Endothelial cell of umbilical vein (primary cell): ENCODE measurements at regions not wholly inside any gene's neighbourhood (a gene's known extent, or its start where the extent isn't known, plus 50 kb on each side); places are given as distances from the start of the nearest gene placed in this dataset.

Experiments
- BruUV-seq: library from RNA; stranded (reverse); fragments of 400-500 nt; replicated peaks from 2 replicates; lab custom pipeline; 2021; lab: Mats Ljungman, UMichigan
- CTCF ChIA-PET: fragments of 300-600, 350-600 bp; sonication (Branson Sonifier 250); formaldehyde crosslinking; loops from one replicate; lab custom pipeline; 2021; ENCODE audit warnings: antibody characterized with exemption, inconsistent platforms; lab: Charles Lee
- POLR2A ChIA-PET: fragments of 300-600, 350-600 bp; sonication (Branson Sonifier 250); formaldehyde crosslinking; loops from one replicate; lab custom pipeline; 2021; ENCODE audit warnings: antibody characterized with exemption, inconsistent platforms; lab: Charles Lee
- DNase-seq: peaks from one replicate; pipeline ENCODE4 v3.0.0-alpha.2; 2011; ENCODE audit warnings: low read depth, low spot score
- FAIRE-seq: peaks from 2 replicates; lab custom pipeline; 2011; peaks lifted over from hg19 to GRCh38; lab: Jason Lieb, UNC
- H2AFZ ChIP-seq: 2 replicates; pipeline ENCODE4 v1.6.0; 2012; ENCODE audit warnings: low read depth, low read length, control low read depth, inconsistent platforms
- H3K27ac ChIP-seq: 2 replicates; pipeline ENCODE4 v1.5.1; 2011; ENCODE audit warnings: low read depth, mild to moderate bottlenecking, control low read depth, low read length, moderate library complexity; ENCODE audit not compliant: insufficient read depth
- H3K27me3 ChIP-seq, 2 experiments: 2 replicates each; pipeline versions ENCODE4 v1.6.0 to v1.6.1; 2011; ENCODE audit warnings: low read length in 2 of 2, mixed read lengths in 1 of 2; ENCODE audit not compliant: control insufficient read depth in 2 of 2, insufficient read depth in 2 of 2
- H3K36me3 ChIP-seq, 2 experiments: 2 replicates in 1 of 2; 3 replicates in 1 of 2; pipeline ENCODE4 v1.5.1; 2011; ENCODE audit warnings: low read length in 2 of 2, mild to moderate bottlenecking in 1 of 2, moderate library complexity in 1 of 2; ENCODE audit not compliant: control insufficient read depth in 2 of 2, insufficient read depth in 2 of 2; ENCODE audit errors: extremely low read depth in 1 of 2
- H3K4me1 ChIP-seq: 3 replicates; pipeline ENCODE4 v1.5.1; 2011; ENCODE audit warnings: mild to moderate bottlenecking, low read length; ENCODE audit not compliant: control insufficient read depth, insufficient read depth; ENCODE audit errors: extremely low read depth
- H3K4me2 ChIP-seq: 2 replicates; pipeline ENCODE4 v1.6.1; 2011; ENCODE audit warnings: low read length, control low read depth, mixed read lengths; ENCODE audit not compliant: insufficient read depth
- H3K4me3 ChIP-seq, 3 experiments: fragments of 200-600 bp in 1 of 3; sonication (generic), shearing (Covaris generic) in 1 of 3; replicated peaks in 1 of 3; 2 replicates each; pipeline ENCODE4 v1.5.1; 2011 to 2016; ENCODE audit warnings: control low read depth in 3 of 3, low read length in 3 of 3, mild to moderate bottlenecking in 2 of 3, inconsistent platforms in 1 of 3, low read depth in 1 of 3, moderate library complexity in 1 of 3; ENCODE audit not compliant: insufficient read depth in 1 of 3
- H3K79me2 ChIP-seq: 2 replicates; pipeline ENCODE4 v1.6.0; 2012; ENCODE audit warnings: low read length, inconsistent platforms; ENCODE audit not compliant: control insufficient read depth, insufficient read depth
- H3K9ac ChIP-seq: replicated peaks from 2 replicates; pipeline ENCODE3; 2011; ENCODE audit warnings: low read length, control low read depth; ENCODE audit not compliant: insufficient read depth; ENCODE audit errors: extremely low read depth
- H3K9me1 ChIP-seq: replicated peaks from 3 replicates; pipeline ENCODE4 v1.6.0; 2011; ENCODE audit warnings: mild to moderate bottlenecking, low read length; ENCODE audit not compliant: control insufficient read depth, insufficient read depth; ENCODE audit errors: extremely low read depth
- H3K9me3 ChIP-seq: replicated peaks from 2 replicates; pipeline ENCODE4 v1.5.1; 2012; ENCODE audit warnings: low read length, inconsistent platforms; ENCODE audit not compliant: control insufficient read depth, insufficient read depth
- H4K20me1 ChIP-seq: replicated peaks from 2 replicates; pipeline ENCODE3; 2011; ENCODE audit warnings: mild to moderate bottlenecking, low read length; ENCODE audit not compliant: control insufficient read depth, insufficient read depth; ENCODE audit errors: extremely low read depth
- CTCF ChIP-seq, 2 donors: IDR thresholded peaks; 1 replicate in 1 of 2; 2 replicates in 1 of 2; pipeline ENCODE4 v1.5.1; 2011; ENCODE audit warnings: low read length in 2 of 2, mild to moderate bottlenecking in 2 of 2, moderate library complexity in 2 of 2, control low read depth in 1 of 2, inconsistent platforms in 1 of 2, low read depth in 1 of 2; ENCODE audit not compliant: insufficient read depth in 1 of 2; ENCODE audit errors: extremely low read depth in 1 of 2
- EZH2 ChIP-seq: IDR thresholded peaks from 2 replicates; pipeline ENCODE4 v1.6.1; 2012; ENCODE audit warnings: borderline replicate concordance, low read depth, mild to moderate bottlenecking, moderate library complexity, low read length, inconsistent platforms; ENCODE audit not compliant: severe bottlenecking
- FOS ChIP-seq: IDR thresholded peaks from 2 replicates; pipeline ENCODE4 v1.6.1; 2011; ENCODE audit warnings: mild to moderate bottlenecking, low read length, moderate library complexity, borderline replicate concordance; ENCODE audit not compliant: insufficient read depth
- GATA2 ChIP-seq: IDR thresholded peaks from 2 replicates; pipeline ENCODE4 v1.7.0; 2011; ENCODE audit warnings: low read depth, mild to moderate bottlenecking, moderate library complexity, mixed read lengths, low read length; ENCODE audit not compliant: insufficient read length, insufficient read depth
- JUN ChIP-seq: IDR thresholded peaks from 2 replicates; pipeline ENCODE4 v1.6.1; 2011; ENCODE audit warnings: borderline replicate concordance, low read depth; ENCODE audit not compliant: insufficient read length, insufficient read depth
- MAX ChIP-seq: IDR thresholded peaks from 2 replicates; pipeline ENCODE4 v1.6.1; 2011; ENCODE audit not compliant: insufficient read depth, insufficient read length
- MYC ChIP-seq: IDR thresholded peaks from one replicate; pipeline ENCODE4 v1.6.1; 2011; ENCODE audit warnings: mild to moderate bottlenecking, low read depth, low read length
- POLR2A ChIP-seq: IDR thresholded peaks from 2 replicates; pipeline ENCODE4 v1.6.1; 2012; ENCODE audit warnings: low read depth, mild to moderate bottlenecking, control low read depth, low read length
- POLR2AphosphoS5 ChIP-seq: IDR thresholded peaks from 2 replicates; pipeline ENCODE4 v1.6.1; 2012; ENCODE audit warnings: low read depth, mild to moderate bottlenecking, control low read depth, low read length, moderate library complexity; ENCODE audit not compliant: insufficient read depth
- dilution Hi-C: fragments of 300-500 bp; cut with MboI; formaldehyde crosslinking; loops from one replicate; pipeline ENCODE4 v1.15.0; 2019; ENCODE audit warnings: low sequenced_read_pairs; ENCODE audit not compliant: extremely low pct_ligation_motif_present
- intact Hi-C: fragments of 100-400 bp; cut with micrococcal nuclease; formaldehyde crosslinking; loops from one replicate; pipeline ENCODE4 v1.10.0; 2022

GRCh38 chr16:63385714-63386432 is 1349.6 kb upstream of the CDH8 start:
- DNase-seq = no peak
- H3K27ac ChIP-seq = no peak overlapping the region
- no peak overlapping the region for H3K9ac ChIP-seq
- TF ChIP-seq CTCF (IDR thresholded peaks at IDR 0.05; ENCODE audit: extremely low read depth in 1 of 2, insufficient read depth in 1 of 2, low read depth in 1 of 2, low read length in 2 of 2) = no peak
- no peak for TF ChIP-seq MAX
- TF ChIP-seq FOS = no peak
- no peak for TF ChIP-seq MYC
- no peaks in the 10 kb centered on the region for H4K20me1 ChIP-seq
- no peak overlapping the region for H2AFZ ChIP-seq
- no TSS peak for BruUV-seq
- H3K4me2 ChIP-seq = no peak overlapping the region
- H3K36me3 ChIP-seq = no peaks in the 10 kb centered on the region
- intact Hi-C loops (no loop called here), dilution Hi-C loops (no loop called here)
- CTCF ChIA-PET = no interaction called here
- no peaks in the 10 kb centered on the region for H3K9me3 ChIP-seq
- H3K4me1 ChIP-seq = no peaks in the 10 kb centered on the region
- H3K79me2 ChIP-seq = no peaks in the 10 kb centered on the region
- POLR2A ChIA-PET = no interaction called here
- no peaks in the 10 kb centered on the region for H3K9me1 ChIP-seq
- no peaks in the 10 kb centered on the region for H3K27me3 ChIP-seq
- no peak overlapping the region for H3K4me3 ChIP-seq
- FAIRE-seq = no peak

- Histone ChIP-seq H3K9me1 (no peaks in the 10 kb centered on the region), H3K4me1 (no peaks in the 10 kb centered on the region), H2AFZ (no peak overlapping the region), H3K36me3 (no peaks in the 10 kb centered on the region), H3K27me3 (no peaks in the 10 kb centered on the region), H3K4me2 (no peak overlapping the region), H3K9me3 (no peaks in the 10 kb centered on the region), H3K4me3 (no peak overlapping the region), H3K27ac (no peak overlapping the region), H4K20me1 (no peaks in the 10 kb centered on the region), H3K9ac (no peak overlapping the region), H3K79me2 (no peaks in the 10 kb centered on the region)
- TF ChIP-seq CTCF (IDR thresholded peaks at IDR 0.05; ENCODE audit: extremely low read depth in 1 of 2, insufficient read depth in 1 of 2, low read depth in 1 of 2, low read length in 2 of 2) = no peak
- TF ChIP-seq MYC = no peak
- no peak for TF ChIP-seq JUN
- TF ChIP-seq MAX = no peak
- TF ChIP-seq FOS = no peak
- TF ChIP-seq EZH2 = no peak
- no peak for TF ChIP-seq POLR2A
- no peak for TF ChIP-seq GATA2
- no peak for TF ChIP-seq POLR2AphosphoS5
- dilution Hi-C loops = no loop called here
- ChIA-PET CTCF (no interaction called here), POLR2A (no interaction called here)
- DNase-seq (no peak), FAIRE-seq (no peak)
- intact Hi-C loops = loop anchor here (2.0 kb wide), 1 partner anchor 59 kb away; no protein-coding TSS in a partner anchor
- BruUV-seq = no TSS peak
Observed at GRCh38 chr16:63373744-63374143, 1337.5 kb upstream of the CDH8 start.
